Progenitor cell of endocrine pancreas (in vitro differentiated cells): ENCODE measurements at regions not wholly inside any gene's neighbourhood (a gene's known extent, or its start where the extent isn't known, plus 50 kb on each side); places are given as distances from the start of the nearest gene placed in this dataset.

ENCODE experiments used
- DNase-seq: peaks from one replicate; pipeline ENCODE4 v3.0.0; 2021; ENCODE audit warnings: low spot score; ENCODE audit not compliant: unreplicated experiment
- H3K27ac Mint-ChIP-seq: 2 replicates; pipeline ENCODE4 v1.8.0; 2021; ENCODE audit warnings: mild to moderate bottlenecking, moderate library complexity, mixed read lengths
- H3K27me3 Mint-ChIP-seq: 2 replicates; pipeline ENCODE4 v1.8.0; 2021; ENCODE audit warnings: mixed read lengths
- H3K36me3 Mint-ChIP-seq: 2 replicates; pipeline ENCODE4 v1.8.0; 2022; ENCODE audit warnings: mixed read lengths; ENCODE audit not compliant: insufficient read depth
- H3K4me1 Mint-ChIP-seq: 2 replicates; pipeline ENCODE4 v1.8.0; 2021; ENCODE audit warnings: low read depth, mixed read lengths
- H3K4me3 Mint-ChIP-seq: 2 replicates; pipeline ENCODE4 v1.8.0; 2021; ENCODE audit warnings: low read depth, mild to moderate bottlenecking, moderate library complexity, mixed read lengths
- H3K9me3 Mint-ChIP-seq: 2 replicates; pipeline ENCODE4 v1.8.0; 2021; ENCODE audit warnings: low read depth, mixed read lengths
- TF ChIP-seq, protein P1 (sequence below): fragments of 200-600 bp; sonication (generic); IDR thresholded peaks from one replicate; pipeline ENCODE4 v1.5.0; 2021; ENCODE audit warnings: antibody characterized with exemption, mild to moderate bottlenecking; ENCODE audit not compliant: unreplicated experiment

GRCh38 chr14:81686512-81686911 is 152.9 kb upstream of the SEL1L start:
- no peaks in the 10 kb centered on the region for H3K4me1 Mint-ChIP-seq
- no peaks in the 10 kb centered on the region for H3K9me3 Mint-ChIP-seq
- H3K27me3 Mint-ChIP-seq = no peaks in the 10 kb centered on the region
- no peak overlapping the region for H3K4me3 Mint-ChIP-seq
- no peak for DNase-seq
- no peak overlapping the region for H3K27ac Mint-ChIP-seq
- TF ChIP-seq, protein P1, sequence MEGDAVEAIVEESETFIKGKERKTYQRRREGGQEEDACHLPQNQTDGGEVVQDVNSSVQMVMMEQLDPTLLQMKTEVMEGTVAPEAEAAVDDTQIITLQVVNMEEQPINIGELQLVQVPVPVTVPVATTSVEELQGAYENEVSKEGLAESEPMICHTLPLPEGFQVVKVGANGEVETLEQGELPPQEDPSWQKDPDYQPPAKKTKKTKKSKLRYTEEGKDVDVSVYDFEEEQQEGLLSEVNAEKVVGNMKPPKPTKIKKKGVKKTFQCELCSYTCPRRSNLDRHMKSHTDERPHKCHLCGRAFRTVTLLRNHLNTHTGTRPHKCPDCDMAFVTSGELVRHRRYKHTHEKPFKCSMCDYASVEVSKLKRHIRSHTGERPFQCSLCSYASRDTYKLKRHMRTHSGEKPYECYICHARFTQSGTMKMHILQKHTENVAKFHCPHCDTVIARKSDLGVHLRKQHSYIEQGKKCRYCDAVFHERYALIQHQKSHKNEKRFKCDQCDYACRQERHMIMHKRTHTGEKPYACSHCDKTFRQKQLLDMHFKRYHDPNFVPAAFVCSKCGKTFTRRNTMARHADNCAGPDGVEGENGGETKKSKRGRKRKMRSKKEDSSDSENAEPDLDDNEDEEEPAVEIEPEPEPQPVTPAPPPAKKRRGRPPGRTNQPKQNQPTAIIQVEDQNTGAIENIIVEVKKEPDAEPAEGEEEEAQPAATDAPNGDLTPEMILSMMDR = no peak
- no peaks in the 10 kb centered on the region for H3K36me3 Mint-ChIP-seq

- no peaks in the 10 kb centered on the region for H3K27me3 Mint-ChIP-seq
- no peaks in the 10 kb centered on the region for H3K4me1 Mint-ChIP-seq
- no peaks in the 10 kb centered on the region for H3K36me3 Mint-ChIP-seq
- H3K9me3 Mint-ChIP-seq = no peaks in the 10 kb centered on the region
- TF ChIP-seq, protein P1 = no peak
- DNase-seq = no peak
- no peak overlapping the region for H3K4me3 Mint-ChIP-seq
- H3K27ac Mint-ChIP-seq = no peak overlapping the region
Measured at GRCh38 chr14:81691931-81692330, 158.3 kb upstream of the SEL1L start.

GRCh38 chr14:81694419-81694818 is 160.8 kb upstream of the SEL1L start:
- no peak for DNase-seq
- H3K27ac Mint-ChIP-seq = no peak overlapping the region
- no peaks in the 10 kb centered on the region for H3K27me3 Mint-ChIP-seq
- no peaks in the 10 kb centered on the region for H3K36me3 Mint-ChIP-seq
- no peaks in the 10 kb centered on the region for H3K4me1 Mint-ChIP-seq
- TF ChIP-seq, protein P1 = no peak
- no peaks in the 10 kb centered on the region for H3K9me3 Mint-ChIP-seq
- H3K4me3 Mint-ChIP-seq = no peak overlapping the region

- Mint-ChIP-seq H3K9me3 (peaks cover 14% of the 10 kb centered on the region), H3K27ac (no peak overlapping the region), H3K4me1 (no peaks in the 10 kb centered on the region), H3K36me3 (no peaks in the 10 kb centered on the region), H3K27me3 (no peaks in the 10 kb centered on the region), H3K4me3 (no peak overlapping the region)
- TF ChIP-seq, protein P1 = no peak
- no peak for DNase-seq
Measured at GRCh38 chr14:81709681-81710080, 176.0 kb upstream of the SEL1L start.

GRCh38 chr14:81710232-81710845 is 176.7 kb upstream of the SEL1L start:
- H3K9me3 Mint-ChIP-seq = peaks cover 12% of the 10 kb centered on the region
- no peak overlapping the region for H3K4me3 Mint-ChIP-seq

More at GRCh38 chr14:81710232-81710845, 176.7 kb upstream of the SEL1L start:
- TF ChIP-seq, protein P1 = peak; percentile 82
- Mint-ChIP-seq H3K4me1 (no peaks in the 10 kb centered on the region), H3K27me3 (no peaks in the 10 kb centered on the region), H3K27ac (no peak overlapping the region), H3K36me3 (no peaks in the 10 kb centered on the region)
- peak; percentile 16 for DNase-seq
